SK-N-SH treated with all-trans-retinoic acid at 6 μM for 48 hours (cell line): ENCODE measurements at regions not wholly inside any gene's neighbourhood (a gene's known extent, or its start where the extent isn't known, plus 50 kb on each side); places are given as distances from the start of the nearest gene placed in this dataset.

Source experiments
- ATAC-seq: fragments of 200-7000 bp; cut with Tn5 transposase; 3 replicates; pipeline ENCODE4 v1.9.1; 2020; ENCODE audit warnings: mild to moderate bottlenecking, moderate library complexity
- CSDC2 ChIP-seq: fragments of 250-450 bp; sonication (Bioruptor Pico); IDR thresholded peaks from 2 replicates; pipeline ENCODE4 v1.5.0; 2020; ENCODE audit warnings: mild to moderate bottlenecking, moderate library complexity
- ESRRG ChIP-seq: fragments of 250-450 bp; sonication (Bioruptor Pico); IDR thresholded peaks from 2 replicates; pipeline ENCODE4 v1.6.1; 2021; ENCODE audit warnings: mild to moderate bottlenecking
- GLIS3 ChIP-seq: fragments of 250-450 bp; sonication (Bioruptor Pico); IDR thresholded peaks from 2 replicates; pipeline ENCODE4 v1.5.0; 2020; ENCODE audit warnings: mild to moderate bottlenecking, moderate library complexity
- ISL1 ChIP-seq: fragments of 250-450 bp; sonication (Bioruptor Pico); IDR thresholded peaks from 2 replicates; pipeline ENCODE4 v2.1.2; 2022; ENCODE audit warnings: mild to moderate bottlenecking, moderate library complexity
- OSR1 ChIP-seq: fragments of 250-450 bp; sonication (Bioruptor Pico); IDR thresholded peaks from 2 replicates; pipeline ENCODE4 v1.8.0; 2022; ENCODE audit warnings: moderate library complexity, mild to moderate bottlenecking, inconsistent platforms
- PPARA ChIP-seq: fragments of 250-450 bp; sonication (Bioruptor Pico); IDR thresholded peaks from 2 replicates; pipeline ENCODE4 v1.5.0; 2020; ENCODE audit warnings: mild to moderate bottlenecking, borderline replicate concordance
- SNAI2 ChIP-seq: fragments of 250-450 bp; sonication (Bioruptor Pico); IDR thresholded peaks from 2 replicates; pipeline ENCODE4 v1.5.0; 2020; ENCODE audit warnings: mild to moderate bottlenecking, moderate library complexity
- TCF4 ChIP-seq: fragments of 250-450 bp; sonication (Bioruptor Pico); IDR thresholded peaks from 2 replicates; pipeline ENCODE4 v1.8.0; 2021; ENCODE audit warnings: mild to moderate bottlenecking, moderate library complexity, borderline replicate concordance
- TOX ChIP-seq: fragments of 250-450 bp; sonication (Bioruptor Pico); IDR thresholded peaks from 2 replicates; pipeline ENCODE4 v1.8.0; 2021; ENCODE audit warnings: mild to moderate bottlenecking, moderate library complexity, borderline replicate concordance
- ZC3H10 ChIP-seq: fragments of 250-450 bp; sonication (Bioruptor Pico); IDR thresholded peaks from 2 replicates; pipeline ENCODE4 v1.5.1; 2021; ENCODE audit warnings: mild to moderate bottlenecking, moderate library complexity
- ZFP3 ChIP-seq: fragments of 250-450 bp; sonication (Bioruptor Pico); IDR thresholded peaks from 2 replicates; pipeline ENCODE4 v1.5.0; 2020; ENCODE audit warnings: mild to moderate bottlenecking, moderate library complexity
- ZFP30 ChIP-seq: fragments of 450-650 bp; formaldehyde crosslinking; IDR thresholded peaks from 2 replicates; pipeline ENCODE4 v1.5.0; 2022; ENCODE audit warnings: mild to moderate bottlenecking, moderate library complexity
- ZNF565 ChIP-seq: fragments of 450-650 bp; formaldehyde crosslinking; conservative IDR thresholded peaks from 2 replicates; pipeline ENCODE4 v1.5.0; 2020; ENCODE audit warnings: low read depth, mild to moderate bottlenecking, moderate library complexity
- ZNF70 ChIP-seq: fragments of 450-650 bp; formaldehyde crosslinking; IDR thresholded peaks from 2 replicates; pipeline ENCODE4 v1.5.0; 2020; ENCODE audit warnings: mild to moderate bottlenecking, moderate library complexity
- TF ChIP-seq, protein P1 (sequence below): fragments of 250-450 bp; sonication (Bioruptor Pico); IDR thresholded peaks from 2 replicates; pipeline ENCODE4 v1.8.0; 2020; ENCODE audit warnings: mild to moderate bottlenecking, moderate library complexity, borderline replicate concordance
- TF ChIP-seq, protein P2 (sequence below): fragments of 250-450 bp; sonication (Bioruptor Pico); IDR thresholded peaks from 2 replicates; pipeline ENCODE4 v1.5.1; 2020; ENCODE audit warnings: low read depth, mild to moderate bottlenecking, moderate library complexity
- TF ChIP-seq, protein P3 (sequence below): fragments of 250-450 bp; sonication (Bioruptor Pico); IDR thresholded peaks from 2 replicates; pipeline ENCODE4 v1.5.0; 2020; ENCODE audit warnings: mild to moderate bottlenecking, moderate library complexity
- TF ChIP-seq, protein P4 (sequence below): fragments of 250-450 bp; sonication (Bioruptor Pico); IDR thresholded peaks from 2 replicates; pipeline ENCODE4 v1.5.1; 2021; ENCODE audit warnings: mild to moderate bottlenecking, moderate library complexity

DNA sequence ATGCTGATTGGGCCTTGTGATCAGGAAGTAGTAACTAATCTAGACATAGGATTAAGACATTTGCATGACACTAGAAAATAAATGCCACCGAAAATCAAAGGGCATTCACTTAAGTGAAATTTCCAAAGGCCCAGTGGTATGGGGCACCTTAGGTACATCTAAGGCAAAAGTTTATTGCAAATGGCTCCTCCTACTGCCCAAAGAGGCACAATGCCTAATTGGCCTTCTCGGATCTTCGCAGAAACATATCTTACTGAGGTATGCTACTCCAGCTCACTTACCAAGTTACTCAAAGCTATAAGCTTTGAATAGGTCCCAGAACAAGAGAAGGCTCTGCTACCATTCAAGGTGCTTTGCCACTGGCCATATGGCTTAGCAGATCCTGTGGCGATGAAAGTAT lies 174.8 kb upstream of the CXCL13 start:
- TF ChIP-seq, protein P1, sequence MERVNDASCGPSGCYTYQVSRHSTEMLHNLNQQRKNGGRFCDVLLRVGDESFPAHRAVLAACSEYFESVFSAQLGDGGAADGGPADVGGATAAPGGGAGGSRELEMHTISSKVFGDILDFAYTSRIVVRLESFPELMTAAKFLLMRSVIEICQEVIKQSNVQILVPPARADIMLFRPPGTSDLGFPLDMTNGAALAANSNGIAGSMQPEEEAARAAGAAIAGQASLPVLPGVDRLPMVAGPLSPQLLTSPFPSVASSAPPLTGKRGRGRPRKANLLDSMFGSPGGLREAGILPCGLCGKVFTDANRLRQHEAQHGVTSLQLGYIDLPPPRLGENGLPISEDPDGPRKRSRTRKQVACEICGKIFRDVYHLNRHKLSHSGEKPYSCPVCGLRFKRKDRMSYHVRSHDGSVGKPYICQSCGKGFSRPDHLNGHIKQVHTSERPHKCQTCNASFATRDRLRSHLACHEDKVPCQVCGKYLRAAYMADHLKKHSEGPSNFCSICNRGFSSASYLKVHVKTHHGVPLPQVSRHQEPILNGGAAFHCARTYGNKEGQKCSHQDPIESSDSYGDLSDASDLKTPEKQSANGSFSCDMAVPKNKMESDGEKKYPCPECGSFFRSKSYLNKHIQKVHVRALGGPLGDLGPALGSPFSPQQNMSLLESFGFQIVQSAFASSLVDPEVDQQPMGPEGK = no peak
- TF ChIP-seq ZNF70 (CRISPR knock-in tag) = no peak
- TF ChIP-seq, protein P2, sequence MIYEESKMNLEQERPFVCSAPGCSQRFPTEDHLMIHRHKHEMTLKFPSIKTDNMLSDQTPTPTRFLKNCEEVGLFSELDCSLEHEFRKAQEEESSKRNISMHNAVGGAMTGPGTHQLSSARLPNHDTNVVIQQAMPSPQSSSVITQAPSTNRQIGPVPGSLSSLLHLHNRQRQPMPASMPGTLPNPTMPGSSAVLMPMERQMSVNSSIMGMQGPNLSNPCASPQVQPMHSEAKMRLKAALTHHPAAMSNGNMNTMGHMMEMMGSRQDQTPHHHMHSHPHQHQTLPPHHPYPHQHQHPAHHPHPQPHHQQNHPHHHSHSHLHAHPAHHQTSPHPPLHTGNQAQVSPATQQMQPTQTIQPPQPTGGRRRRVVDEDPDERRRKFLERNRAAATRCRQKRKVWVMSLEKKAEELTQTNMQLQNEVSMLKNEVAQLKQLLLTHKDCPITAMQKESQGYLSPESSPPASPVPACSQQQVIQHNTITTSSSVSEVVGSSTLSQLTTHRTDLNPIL = no peak
- no peak for TF ChIP-seq OSR1 (CRISPR knock-in tag)
- TF ChIP-seq, protein P3, sequence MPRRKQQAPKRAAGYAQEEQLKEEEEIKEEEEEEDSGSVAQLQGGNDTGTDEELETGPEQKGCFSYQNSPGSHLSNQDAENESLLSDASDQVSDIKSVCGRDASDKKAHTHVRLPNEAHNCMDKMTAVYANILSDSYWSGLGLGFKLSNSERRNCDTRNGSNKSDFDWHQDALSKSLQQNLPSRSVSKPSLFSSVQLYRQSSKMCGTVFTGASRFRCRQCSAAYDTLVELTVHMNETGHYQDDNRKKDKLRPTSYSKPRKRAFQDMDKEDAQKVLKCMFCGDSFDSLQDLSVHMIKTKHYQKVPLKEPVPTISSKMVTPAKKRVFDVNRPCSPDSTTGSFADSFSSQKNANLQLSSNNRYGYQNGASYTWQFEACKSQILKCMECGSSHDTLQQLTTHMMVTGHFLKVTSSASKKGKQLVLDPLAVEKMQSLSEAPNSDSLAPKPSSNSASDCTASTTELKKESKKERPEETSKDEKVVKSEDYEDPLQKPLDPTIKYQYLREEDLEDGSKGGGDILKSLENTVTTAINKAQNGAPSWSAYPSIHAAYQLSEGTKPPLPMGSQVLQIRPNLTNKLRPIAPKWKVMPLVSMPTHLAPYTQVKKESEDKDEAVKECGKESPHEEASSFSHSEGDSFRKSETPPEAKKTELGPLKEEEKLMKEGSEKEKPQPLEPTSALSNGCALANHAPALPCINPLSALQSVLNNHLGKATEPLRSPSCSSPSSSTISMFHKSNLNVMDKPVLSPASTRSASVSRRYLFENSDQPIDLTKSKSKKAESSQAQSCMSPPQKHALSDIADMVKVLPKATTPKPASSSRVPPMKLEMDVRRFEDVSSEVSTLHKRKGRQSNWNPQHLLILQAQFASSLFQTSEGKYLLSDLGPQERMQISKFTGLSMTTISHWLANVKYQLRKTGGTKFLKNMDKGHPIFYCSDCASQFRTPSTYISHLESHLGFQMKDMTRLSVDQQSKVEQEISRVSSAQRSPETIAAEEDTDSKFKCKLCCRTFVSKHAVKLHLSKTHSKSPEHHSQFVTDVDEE = no peak
- TF ChIP-seq GLIS3 (CRISPR knock-in tag) = no peak
- no peak for TF ChIP-seq TCF4
- TF ChIP-seq ISL1 = no peak
- ATAC-seq = no peak

DNA sequence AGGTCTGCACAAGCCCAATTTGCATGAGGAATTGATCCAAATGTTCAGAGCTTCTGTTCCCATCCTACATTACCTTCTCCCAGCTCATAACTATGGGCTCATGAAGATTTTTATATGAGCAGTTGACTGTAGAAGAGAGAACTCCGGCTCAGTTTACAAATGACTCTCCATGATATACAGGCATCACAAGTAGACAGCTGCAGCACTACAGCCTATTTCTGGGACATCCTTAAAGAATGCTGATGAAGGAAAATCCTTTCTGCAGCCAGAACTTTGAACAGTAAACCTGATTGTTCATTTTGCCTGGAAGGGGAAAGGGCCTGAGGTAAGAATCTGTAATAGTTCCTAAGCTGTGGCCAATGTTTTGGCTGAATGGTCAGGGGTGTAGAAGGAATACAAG lies 174.1 kb upstream of the CXCL13 start:
- no peak for TF ChIP-seq ZFP30
- TF ChIP-seq PPARA = no peak
- no peak for TF ChIP-seq TCF4
- TF ChIP-seq, protein P4, sequence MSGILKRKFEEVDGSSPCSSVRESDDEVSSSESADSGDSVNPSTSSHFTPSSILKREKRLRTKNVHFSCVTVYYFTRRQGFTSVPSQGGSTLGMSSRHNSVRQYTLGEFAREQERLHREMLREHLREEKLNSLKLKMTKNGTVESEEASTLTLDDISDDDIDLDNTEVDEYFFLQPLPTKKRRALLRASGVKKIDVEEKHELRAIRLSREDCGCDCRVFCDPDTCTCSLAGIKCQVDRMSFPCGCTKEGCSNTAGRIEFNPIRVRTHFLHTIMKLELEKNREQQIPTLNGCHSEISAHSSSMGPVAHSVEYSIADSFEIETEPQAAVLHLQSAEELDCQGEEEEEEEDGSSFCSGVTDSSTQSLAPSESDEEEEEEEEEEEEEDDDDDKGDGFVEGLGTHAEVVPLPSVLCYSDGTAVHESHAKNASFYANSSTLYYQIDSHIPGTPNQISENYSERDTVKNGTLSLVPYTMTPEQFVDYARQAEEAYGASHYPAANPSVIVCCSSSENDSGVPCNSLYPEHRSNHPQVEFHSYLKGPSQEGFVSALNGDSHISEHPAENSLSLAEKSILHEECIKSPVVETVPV (CRISPR knock-in tag) = no peak
- TF ChIP-seq OSR1 (CRISPR knock-in tag) = no peak
- no peak for TF ChIP-seq ISL1
- TF ChIP-seq ZFP3 (CRISPR knock-in tag) = no peak
- no peak for TF ChIP-seq CSDC2 (CRISPR knock-in tag)
- no peak for TF ChIP-seq ZC3H10 (CRISPR knock-in tag)
- TF ChIP-seq, protein P2 = no peak
- TF ChIP-seq, protein P3 = no peak
- no peak for TF ChIP-seq ESRRG (CRISPR knock-in tag)
- TF ChIP-seq GLIS3 (CRISPR knock-in tag) = no peak
- TF ChIP-seq TOX = no peak
- TF ChIP-seq, protein P1 = no peak
- no peak for TF ChIP-seq SNAI2 (CRISPR knock-in tag)
- TF ChIP-seq ZNF565 (CRISPR knock-in tag) = no peak
- no peak for ATAC-seq
